GM18858 (cell line): ENCODE measurements at regions not wholly inside any gene's neighbourhood (a gene's known extent, or its start where the extent isn't known, plus 50 kb on each side); places are given as distances from the start of the nearest gene placed in this dataset.

ENCODE experiments used
- ATAC-seq: cut with Tn5 transposase; IDR thresholded peaks from one replicate; pipeline ENCODE4 v1.9.1; 2021; ENCODE audit not compliant: unreplicated experiment

GRCh38 chr9:68643901-68644809 is 60.9 kb upstream of the PIP5K1B start:
- peak; percentile 52 for ATAC-seq

GRCh38 chr9:68644831-68645230 is 60.2 kb upstream of the PIP5K1B start:
- ATAC-seq = no peak

GRCh38 chr9:68648164-68648563 is 56.9 kb upstream of the PIP5K1B start:
- no peak for ATAC-seq

GRCh38 chr9:68648971-68649370 is 56.1 kb upstream of the PIP5K1B start:
- ATAC-seq = no peak

- no peak for ATAC-seq
These were observed 53.7 kb upstream of the PIP5K1B start for GRCh38 chr9:68651280-68651893.

GRCh38 chr9:68653141-68653595 is 51.9 kb upstream of the PIP5K1B start:
- ATAC-seq = peak; percentile 79

GRCh38 chr9:68654075-68654474 is 51.0 kb upstream of the PIP5K1B start:
- ATAC-seq = no peak
